HL-60/S4 treated with retinoic acid at 250 ng/mL for 4 days and 3 days (cell line): ENCODE measurements at regions not wholly inside any gene's neighbourhood (a gene's known extent, or its start where the extent isn't known, plus 50 kb on each side); places are given as distances from the start of the nearest gene placed in this dataset.

ENCODE experiments used
- in situ Hi-C: fragments of 300-500 bp; cut with MboI; formaldehyde crosslinking; loops from 2 replicates; pipeline ENCODE4 v1.7.0; 2022; ENCODE audit warnings: low sequenced_read_pairs

GRCh38 chr17:34198519-34198918 is 56.6 kb upstream of the CCL2 start:
- in situ Hi-C loops = no loop called here

- in situ Hi-C loops = no loop called here
Measured at GRCh38 chr17:34199454-34199853, 55.6 kb upstream of the CCL2 start.

- in situ Hi-C loops = loop anchor here (5.0 kb wide), 2 partner anchors 47 to 162 kb away; partner anchors contain the start of gene CCL1
Measured at GRCh38 chr17:34199932-34200534, 55.1 kb upstream of the CCL2 start.

GRCh38 chr17:34201225-34201624 is 53.9 kb upstream of the CCL2 start:
- in situ Hi-C loops = loop anchor here (5.0 kb wide), 2 partner anchors 46 to 161 kb away; partner anchors contain the start of gene CCL1

GRCh38 chr17:34201767-34202166 is 53.3 kb upstream of the CCL2 start:
- in situ Hi-C loops = loop anchor here (5.0 kb wide), 2 partner anchors 46 to 161 kb away; partner anchors contain the start of gene CCL1

- in situ Hi-C loops = loop anchor here (5.0 kb wide), 2 partner anchors 44 to 159 kb away; partner anchors contain the start of gene CCL1
Measured at GRCh38 chr17:34203018-34203638, 52.0 kb upstream of the CCL2 start.

- in situ Hi-C loops = loop anchor here (5.0 kb wide), 2 partner anchors 43 to 158 kb away; partner anchors contain the start of gene CCL1
Measured at GRCh38 chr17:34204402-34204801, 50.7 kb upstream of the CCL2 start.
